Activated CD8-positive, alpha-beta memory T cell treated with anti-CD3 and anti-CD28 coated beads for 36 hours (primary cell): ENCODE measurements at regions not wholly inside any gene's neighbourhood (a gene's known extent, or its start where the extent isn't known, plus 50 kb on each side); places are given as distances from the start of the nearest gene placed in this dataset.

ENCODE experiments used
- CTCF ChIA-PET: fragments of 350-600 bp; sonication (Branson Sonifier 250); formaldehyde crosslinking; loops from one replicate; lab custom pipeline; 2021; ENCODE audit warnings: antibody characterized with exemption; lab: Charles Lee
- POLR2A ChIA-PET: fragments of 350-600 bp; sonication (Branson Sonifier 250); formaldehyde crosslinking; loops from one replicate; lab custom pipeline; 2021; ENCODE audit warnings: antibody characterized with exemption; lab: Charles Lee

DNA sequence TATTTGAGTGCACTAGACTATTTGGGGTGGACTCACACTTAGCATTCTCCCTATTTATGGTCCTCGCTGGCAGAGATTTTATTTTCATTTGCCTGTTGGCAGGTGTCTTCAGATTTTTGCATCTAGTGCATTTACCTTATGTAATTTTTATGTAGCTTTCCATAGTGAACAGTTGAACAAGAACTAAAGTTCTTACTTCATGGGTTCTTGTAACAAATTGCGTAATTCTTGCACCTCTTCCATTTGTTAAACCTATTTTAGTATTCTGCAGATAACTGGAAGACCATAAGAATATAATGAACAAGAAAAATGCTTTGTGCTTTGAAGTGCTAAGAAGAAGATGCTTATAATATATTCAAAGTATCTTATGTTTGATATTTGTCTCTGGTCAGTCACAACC, 252.8 kb upstream of the MMS22L start:
- ChIA-PET CTCF (no interaction called here), POLR2A (no interaction called here)

DNA sequence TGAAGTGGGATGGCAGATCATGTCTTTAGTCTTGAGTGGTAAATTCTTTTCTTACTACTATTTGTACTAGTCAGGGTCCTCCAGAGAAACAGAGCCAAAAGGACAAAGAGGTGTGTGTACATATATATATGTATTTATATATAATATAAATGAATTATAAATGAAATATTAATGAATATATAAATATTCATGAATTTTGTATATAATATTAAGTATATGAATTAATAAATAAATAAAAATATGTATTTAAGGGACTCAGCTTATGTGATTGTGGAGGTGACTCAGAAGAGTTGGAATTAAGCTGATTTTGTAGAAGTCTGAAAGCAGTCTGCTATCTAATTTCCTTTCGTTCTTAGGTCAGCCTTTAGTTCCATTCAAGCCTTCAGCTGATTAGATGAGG, 265.3 kb upstream of the MMS22L start:
- POLR2A ChIA-PET: no interaction called here
- CTCF ChIA-PET: no interaction called here

DNA sequence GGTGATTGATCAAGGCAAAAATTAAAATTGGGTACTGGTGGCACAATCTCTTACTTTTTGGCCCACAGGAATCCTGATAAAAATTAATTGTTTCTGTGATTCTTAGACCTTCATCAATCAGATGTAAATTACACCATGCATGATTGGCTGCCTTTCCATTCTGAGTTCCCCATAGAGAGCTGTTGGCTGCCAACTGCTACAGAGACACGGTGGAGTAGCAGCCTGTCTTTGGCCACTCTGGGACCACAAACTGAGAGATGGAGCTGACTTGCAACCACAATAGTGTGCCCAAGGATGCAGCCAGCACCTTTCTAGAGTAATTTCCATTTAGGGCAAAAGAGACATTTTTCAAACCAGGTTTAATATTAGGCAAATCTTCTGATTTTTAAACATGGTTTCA, 274.3 kb upstream of the MMS22L start:
- ChIA-PET CTCF (no interaction called here), POLR2A (no interaction called here)

DNA sequence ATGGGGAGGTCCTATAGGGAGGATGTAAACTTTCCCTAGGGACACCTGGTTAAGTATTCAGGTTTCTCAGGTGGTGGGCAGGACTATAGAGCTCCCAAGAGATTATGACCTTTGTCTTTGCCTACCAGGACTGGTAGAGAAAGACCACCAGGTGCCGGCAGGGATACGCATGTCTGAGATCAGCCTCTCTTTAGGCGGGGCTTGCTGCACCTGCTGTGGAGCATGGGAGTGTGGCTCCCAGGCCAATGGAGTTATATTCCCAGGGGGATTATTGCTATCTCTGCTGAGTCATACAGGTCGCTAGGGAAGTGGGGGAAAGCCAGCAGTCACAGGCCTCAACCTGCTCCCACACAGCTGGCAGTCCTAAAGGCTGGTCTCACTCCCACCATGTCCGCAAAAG, 280.5 kb upstream of the MMS22L start:
- ChIA-PET POLR2A (no interaction called here), CTCF (no interaction called here)

DNA sequence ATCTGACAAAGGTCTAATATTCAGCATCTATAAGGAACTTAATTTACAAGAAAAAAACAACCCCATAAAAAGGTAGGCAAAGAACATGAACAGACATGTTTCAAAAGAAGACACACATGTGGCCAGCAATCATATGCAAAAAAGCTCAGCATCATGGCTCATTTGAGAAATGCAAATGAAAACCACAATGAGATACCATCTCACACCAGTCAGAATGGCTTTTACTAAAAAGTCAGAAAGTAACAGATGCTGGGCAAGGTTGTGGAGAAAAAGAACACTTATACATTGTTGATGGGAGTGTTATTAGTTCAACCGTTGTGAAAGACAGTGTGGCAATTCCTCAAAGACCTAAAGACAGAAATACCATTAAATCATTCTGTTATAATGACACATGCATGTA, 289.9 kb upstream of the MMS22L start:
- POLR2A ChIA-PET: no interaction called here
- CTCF ChIA-PET: no interaction called here

DNA sequence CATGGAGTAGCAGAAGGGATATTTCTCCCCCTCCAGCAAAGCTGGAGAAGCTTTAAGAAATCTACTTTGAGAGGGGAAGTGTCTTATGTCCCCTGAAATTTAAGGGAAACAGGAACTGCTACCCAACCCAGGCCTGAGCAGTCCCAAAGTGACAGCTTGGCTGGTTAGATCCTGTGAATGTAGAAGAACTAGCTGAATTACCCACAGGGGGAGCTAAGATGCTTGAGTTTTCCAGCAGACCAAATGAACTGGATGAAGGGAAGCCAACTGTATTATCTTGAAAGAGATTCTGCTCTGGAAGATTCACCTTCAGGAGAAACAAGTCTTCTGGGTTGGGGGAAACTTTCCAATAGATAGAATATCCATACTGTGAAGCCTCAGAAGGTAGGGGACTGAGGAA, 303.3 kb upstream of the MMS22L start:
- POLR2A ChIA-PET: no interaction called here
- CTCF ChIA-PET: no interaction called here

DNA sequence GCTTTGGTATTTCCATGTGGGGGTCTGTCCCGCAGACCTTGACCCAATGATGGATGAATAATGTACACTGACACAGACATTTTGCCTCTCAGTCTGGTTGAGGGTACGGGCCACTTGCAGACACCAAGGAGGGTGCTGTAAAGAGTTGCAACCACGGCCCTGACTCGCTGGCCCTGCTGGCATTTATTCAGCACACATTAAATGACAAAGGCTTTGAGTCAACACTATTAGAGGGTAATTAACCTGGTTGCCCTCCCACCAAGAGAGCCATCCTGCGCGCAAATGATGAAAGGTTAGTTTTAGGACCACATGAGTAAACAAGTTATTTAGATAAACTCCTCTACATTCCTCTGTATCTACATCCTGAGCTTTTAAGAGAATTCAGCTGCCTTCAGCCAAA, 308.9 kb upstream of the MMS22L start:
- ChIA-PET CTCF (no interaction called here), POLR2A (no interaction called here)

DNA sequence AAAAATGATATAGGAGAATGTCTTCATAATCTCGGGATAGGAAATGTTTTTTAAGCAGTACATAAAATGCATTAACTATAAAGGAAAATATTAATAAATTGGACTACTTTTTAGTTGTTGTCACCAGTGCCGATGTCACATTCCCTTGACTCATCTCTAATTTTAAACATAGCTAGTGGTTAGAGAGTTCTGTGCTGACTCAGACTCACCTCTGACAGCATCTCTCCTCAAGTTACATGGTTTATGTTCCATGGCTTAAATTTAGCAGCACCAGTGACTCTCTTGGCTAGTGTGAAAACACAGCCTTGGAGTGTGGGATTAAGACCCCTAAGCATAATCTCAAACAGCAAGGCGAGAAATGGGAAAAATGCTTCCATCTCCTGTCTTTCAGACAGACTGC, 311.8 kb upstream of the MMS22L start:
- POLR2A ChIA-PET: no interaction called here
- CTCF ChIA-PET: no interaction called here

DNA sequence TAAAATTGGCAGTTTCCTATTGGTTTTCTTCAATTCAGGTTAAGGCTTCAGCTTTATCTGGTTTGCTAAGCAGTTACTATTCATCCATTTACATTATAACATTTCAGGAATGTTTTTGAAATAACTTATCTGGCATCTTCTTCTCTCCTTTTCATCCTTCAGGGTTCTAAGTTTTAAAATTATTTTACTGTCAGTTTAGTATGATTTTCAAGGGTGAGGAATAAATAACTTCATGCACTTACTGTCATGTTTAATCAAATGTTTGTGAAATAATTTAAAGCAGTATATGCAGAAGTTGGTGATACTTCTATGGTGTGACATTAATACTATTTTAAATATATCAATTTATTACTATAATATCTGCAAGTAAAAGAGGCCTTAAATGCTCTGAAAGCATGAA, 338.1 kb upstream of the MMS22L start:
- CTCF ChIA-PET: no interaction called here
- POLR2A ChIA-PET: no interaction called here

DNA sequence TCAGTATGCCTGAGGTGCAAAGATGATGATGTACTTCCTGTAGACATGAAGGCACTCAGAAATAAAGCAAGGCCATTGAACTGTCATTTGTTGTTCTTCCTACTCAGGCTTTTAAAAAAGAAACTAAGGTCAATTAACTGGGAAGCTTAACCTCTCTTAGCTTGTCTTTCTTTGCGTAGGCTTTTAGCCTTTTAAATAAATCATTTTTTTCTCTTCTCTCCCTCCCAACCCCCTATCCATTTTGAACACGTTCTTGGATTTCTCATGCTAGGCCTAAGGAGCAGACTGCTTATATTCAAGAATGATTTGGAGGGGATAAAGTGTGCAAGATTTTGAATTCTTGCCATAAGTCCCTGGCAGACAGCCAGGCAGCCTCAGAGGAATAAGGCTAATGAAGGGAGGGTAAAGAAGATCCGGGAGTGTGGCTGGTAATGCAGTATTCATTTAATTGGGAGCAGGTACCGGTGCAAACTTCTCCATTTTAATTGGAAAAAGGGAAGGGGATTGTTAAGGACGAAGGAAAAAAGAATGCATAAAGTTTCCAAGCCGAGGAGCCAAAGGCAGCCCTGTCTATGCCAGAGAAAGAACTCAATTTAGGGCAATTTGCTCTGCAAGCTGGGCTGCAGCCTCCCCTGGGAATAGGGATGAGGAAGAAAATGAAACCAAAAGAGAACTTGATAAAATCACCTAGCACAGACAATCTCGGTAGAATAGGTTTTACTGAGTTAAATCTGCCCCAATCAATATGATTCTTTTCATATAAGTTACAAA, 343.8 kb upstream of the MMS22L start:
- POLR2A ChIA-PET: no interaction called here
- CTCF ChIA-PET: no interaction called here

DNA sequence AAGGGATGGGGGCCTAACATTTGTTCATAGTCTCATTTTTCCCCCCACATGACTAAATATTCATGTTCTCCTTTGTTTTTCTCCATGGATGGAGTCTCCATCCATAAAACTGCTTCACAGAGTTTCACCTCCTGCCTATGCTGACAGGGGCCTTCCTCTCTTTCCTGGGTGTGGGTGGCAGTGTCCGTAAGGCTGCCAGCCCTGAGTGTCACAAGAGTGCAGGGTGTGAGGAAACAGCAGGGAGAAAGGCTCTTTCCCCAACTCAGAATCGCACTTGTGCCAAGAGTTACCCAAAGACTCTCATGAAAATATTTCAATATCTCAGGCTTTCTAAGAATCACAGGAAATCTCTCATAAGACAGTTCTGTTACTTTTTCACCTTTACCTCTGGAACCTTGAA, 346.2 kb upstream of the MMS22L start:
- ChIA-PET CTCF (no interaction called here), POLR2A (no interaction called here)

DNA sequence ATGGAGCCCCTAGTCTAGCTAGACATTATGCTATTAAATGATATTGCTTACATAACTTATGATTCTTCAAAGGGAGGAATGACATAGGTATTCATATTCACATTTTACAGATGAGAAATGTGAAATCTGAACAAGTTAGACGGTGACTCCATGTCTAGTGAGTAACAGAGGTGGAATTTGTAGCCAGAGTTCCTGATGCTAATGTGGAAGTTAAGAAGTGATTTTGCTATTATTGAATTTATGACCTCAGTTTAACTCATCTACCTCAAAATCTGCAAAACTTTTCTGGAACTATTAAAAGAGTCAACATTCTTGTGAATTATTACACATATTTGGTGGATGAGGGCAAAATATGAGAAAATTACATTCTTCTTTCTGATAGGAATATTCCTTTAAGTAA, 347.6 kb upstream of the MMS22L start:
- ChIA-PET CTCF (no interaction called here), POLR2A (no interaction called here)

DNA sequence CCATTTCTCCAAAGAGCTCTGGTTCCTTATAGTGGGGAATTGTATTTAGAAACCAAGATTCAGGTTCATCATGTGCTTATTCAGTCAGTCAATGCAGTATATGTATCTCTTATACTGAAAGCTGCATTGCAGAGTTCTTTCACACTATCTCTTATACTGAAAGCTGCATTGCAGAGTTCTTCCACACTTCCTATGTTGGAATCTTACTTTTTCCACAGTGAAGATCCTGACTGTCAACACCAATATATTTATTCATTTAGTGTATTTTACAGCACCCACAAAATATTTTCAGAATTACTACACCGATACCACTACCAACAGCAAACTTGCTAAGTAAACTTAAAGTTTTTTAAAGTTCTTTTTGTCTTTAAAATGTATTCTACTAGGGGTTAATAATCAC, 349.3 kb upstream of the MMS22L start:
- ChIA-PET CTCF (no interaction called here), POLR2A (no interaction called here)

DNA sequence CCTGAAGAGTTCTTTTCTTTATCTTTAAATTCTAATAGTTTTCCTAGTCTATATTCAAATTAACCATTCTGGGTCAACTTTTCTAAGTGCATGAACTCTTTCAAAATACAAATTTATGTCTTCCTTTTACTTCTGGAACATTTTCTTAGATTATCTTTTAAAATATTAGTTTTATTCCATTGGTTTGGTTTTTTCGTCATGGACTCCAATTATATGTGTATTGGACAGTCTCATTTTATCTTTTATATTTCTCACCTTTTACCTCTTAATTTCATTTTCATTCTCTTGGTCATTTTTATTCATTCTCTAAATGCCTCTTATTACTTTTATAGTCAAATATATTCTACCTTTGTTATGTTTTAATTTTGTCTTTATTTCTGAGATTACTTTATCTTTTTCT, 356.7 kb upstream of the MMS22L start:
- ChIA-PET CTCF (no interaction called here), POLR2A (no interaction called here)

DNA sequence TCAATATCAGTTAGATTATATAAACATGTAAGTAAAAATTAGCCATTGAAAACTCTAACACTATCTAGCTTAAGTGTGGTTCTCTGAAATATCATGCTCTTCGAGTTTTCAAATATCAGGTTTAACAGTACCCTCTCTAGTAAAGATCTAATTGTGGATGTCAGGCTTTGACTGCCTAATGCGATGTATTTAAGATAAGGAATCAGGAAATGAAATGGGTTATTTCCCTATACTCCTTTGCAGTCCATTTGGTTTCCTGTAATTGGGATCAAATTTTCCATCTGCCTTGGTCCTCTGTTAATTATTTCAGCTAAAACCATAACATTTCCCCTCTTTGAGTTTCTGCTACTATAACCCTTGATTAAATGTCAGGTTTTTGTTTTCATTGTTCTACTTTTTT, 361.3 kb upstream of the MMS22L start:
- CTCF ChIA-PET: no interaction called here
- POLR2A ChIA-PET: no interaction called here

DNA sequence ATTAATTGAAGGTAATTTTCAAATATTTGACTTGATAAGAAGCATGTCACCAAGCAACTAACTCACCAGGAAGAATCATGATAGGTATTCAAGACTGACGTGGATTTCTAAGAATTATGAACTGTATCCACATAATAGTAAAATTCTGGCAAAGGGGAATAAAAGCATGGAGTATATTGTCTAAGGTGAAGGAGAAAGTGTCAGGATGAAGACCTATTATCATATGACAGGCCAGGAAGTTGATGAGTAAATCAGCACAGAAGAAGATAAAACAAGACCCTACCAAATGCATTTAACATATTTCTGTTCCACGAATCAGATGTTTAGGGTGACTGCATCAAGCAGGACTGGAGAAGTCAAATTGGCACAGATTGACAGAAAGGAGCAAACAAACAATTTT, 362.7 kb upstream of the MMS22L start:
- CTCF ChIA-PET: no interaction called here
- POLR2A ChIA-PET: no interaction called here

DNA sequence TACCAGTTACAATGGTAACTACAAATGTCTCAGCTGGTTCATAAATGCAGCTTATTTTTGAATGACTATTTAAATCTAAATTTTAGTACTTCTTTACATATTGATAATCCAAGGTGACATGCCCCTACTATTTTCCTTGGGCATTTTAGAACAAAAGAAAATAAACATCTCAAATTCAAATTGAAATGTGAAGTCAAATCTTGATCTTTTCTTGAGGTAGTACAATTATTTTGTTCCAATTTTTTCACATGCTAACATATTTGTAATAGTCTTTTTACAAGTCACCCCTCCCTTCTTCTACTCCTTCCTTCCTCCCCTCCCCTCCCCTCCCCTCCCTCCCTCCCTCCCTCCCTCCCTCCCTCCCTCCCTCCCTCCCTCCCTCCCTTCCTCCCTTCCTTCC, 370.1 kb upstream of the MMS22L start:
- ChIA-PET POLR2A (no interaction called here), CTCF (no interaction called here)

DNA sequence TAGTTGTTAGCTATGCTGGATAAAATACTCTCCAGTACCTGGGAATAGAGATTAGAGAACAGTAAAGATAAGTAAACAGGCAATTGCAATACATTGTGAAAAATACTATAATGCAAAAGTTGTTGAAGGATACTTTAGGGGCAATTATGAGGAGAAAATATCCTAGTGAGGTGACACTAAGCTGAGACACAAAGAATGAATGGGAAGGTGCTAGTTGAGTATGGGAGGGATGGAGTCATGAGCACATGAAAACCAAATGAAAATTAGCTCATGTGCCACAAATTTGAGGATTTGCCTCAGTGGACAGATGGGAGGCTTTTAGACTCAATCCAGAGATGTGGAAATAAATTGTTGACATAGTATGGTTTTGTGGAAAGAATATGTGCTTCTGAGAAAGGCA, 370.5 kb upstream of the MMS22L start:
- ChIA-PET CTCF (no interaction called here), POLR2A (no interaction called here)

DNA sequence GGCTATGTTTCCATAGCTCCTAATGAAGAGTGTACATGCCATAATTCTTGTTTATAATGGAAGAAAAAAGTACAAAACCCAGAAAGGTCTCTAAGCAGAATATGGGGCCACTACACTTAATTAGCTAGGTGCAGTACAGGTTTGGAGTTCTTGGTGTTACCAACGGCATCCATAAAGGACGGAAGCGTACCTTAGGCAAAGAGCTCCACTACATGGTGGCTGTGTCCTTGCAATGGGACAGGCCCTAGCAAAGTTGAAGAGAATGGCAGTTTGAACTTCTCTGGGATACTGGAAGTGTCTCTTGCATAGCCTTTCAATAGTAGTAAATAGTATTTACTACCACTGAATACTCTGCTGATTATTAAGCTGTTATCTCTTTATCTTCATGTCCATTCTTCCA, 371.7 kb upstream of the MMS22L start:
- POLR2A ChIA-PET: no interaction called here

DNA sequence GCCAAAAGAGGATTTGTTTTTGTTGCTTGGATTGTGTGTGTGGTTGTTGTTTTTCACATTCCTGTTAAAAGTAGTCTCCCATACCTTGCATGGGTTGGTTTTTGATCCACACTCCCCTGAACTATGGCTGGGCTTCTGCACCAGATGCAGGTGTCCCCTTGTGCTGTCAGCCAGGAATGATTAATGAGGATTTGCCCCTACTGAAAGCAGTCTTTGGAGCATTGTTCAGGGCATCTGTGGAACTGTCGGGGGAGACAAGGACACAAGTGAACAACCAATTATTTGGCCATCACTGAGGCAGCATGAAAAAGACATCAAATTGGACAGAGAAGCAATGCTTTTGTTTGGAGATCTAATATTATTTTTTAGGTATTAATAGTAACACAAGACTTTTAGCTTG, 373.2 kb upstream of the MMS22L start:
- CTCF ChIA-PET: no interaction called here
- POLR2A ChIA-PET: no interaction called here

More for the DNA sequence above, 371.7 kb upstream of the MMS22L start:
- CTCF ChIA-PET: no interaction called here

DNA sequence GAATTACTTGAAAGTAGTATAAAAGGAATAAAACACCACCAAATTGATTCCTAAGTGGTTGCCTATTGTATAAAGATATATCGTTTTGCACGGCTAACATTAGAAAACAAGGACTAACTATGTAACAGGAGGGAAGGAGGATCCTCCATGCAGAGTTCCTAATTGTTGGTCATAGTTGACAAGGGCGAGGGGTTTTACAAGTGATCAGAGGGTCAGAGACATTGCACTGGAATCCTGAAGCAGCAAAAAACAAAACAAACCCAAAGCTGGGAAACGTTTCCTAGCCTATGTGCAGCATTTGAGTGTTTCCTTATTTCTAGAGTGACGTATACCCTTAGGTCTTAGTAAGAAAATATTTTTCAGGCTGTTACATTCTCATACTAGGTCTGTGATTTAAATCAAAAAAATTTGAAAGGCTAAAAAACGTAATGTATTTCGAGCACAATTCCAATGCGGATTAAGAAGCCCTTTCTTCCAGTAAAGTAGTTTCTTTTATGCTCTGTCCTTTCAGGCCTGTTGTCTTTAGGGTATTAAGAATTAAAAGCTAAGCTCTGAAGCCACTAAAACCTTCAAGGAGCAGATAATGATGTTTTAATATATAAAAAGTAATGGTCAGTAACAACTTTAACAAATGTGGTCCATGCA, 373.8 kb upstream of the MMS22L start:
- ChIA-PET CTCF (no interaction called here), POLR2A (no interaction called here)

DNA sequence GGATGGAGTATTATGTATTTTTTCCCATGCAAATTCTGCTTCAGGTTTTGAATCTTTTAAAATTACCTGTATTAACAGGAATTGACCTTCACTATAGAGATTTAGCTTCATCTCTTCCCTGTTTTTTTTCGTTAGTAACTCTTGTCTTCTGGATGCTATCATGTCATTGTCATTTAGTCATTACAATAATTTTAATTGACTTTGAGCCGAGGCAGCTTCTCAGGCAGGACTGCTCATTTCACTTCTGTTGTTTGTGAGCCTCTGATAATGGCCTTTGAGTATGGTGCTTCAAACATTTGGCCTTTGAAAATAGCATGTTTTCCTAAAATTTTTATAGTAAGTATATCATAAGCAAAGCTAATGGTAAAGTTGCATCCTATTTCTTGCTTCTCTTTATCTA, 375.1 kb upstream of the MMS22L start:
- CTCF ChIA-PET: no interaction called here
- POLR2A ChIA-PET: no interaction called here
